Mononuclear cell (primary cell): ENCODE measurements at regions not wholly inside any gene's neighbourhood (a gene's known extent, or its start where the extent isn't known, plus 50 kb on each side); places are given as distances from the start of the nearest gene placed in this dataset.

ENCODE experiments used
- H3K27me3 ChIP-seq: 2 replicates; pipeline ENCODE4 v1.6.0; 2011; ENCODE audit warnings: low read length, control low read depth; ENCODE audit not compliant: insufficient read depth
- H3K4me1 ChIP-seq: 2 replicates; pipeline ENCODE4 v1.5.1; 2011; ENCODE audit warnings: mild to moderate bottlenecking, low read length, control low read depth; ENCODE audit not compliant: insufficient read depth
- H3K4me3 ChIP-seq: 2 replicates; pipeline ENCODE4 v1.5.1; 2011; ENCODE audit warnings: mild to moderate bottlenecking, low read length, moderate library complexity
- H3K9me3 ChIP-seq: 2 replicates; pipeline ENCODE4 v1.5.1; 2011; ENCODE audit warnings: low read depth, mild to moderate bottlenecking, control low read depth, low read length

DNA sequence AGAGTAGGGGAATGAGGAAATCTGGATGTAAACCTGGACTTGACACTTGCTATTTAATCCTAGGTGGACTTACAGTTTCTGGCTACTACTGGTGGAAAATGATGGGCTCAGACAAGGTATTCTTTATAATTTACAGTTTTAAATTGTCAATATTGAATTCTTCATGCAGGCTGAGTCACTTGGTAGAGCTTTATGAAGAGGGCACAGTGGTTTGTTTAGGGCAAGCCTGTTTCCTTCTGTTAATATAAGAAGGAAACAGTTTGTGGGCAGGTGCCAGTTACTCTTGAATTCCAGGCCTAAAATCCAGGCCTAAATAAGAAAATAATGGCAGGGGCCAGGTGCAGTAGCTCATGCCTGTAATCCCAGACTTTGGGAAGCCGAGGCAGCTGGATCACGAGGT is 355.8 kb upstream of the RGS6 start:
- Histone ChIP-seq H3K27me3 (no peaks in the 10 kb centered on the region), H3K4me3 (no peak overlapping the region), H3K4me1 (peaks cover 8% of the 10 kb centered on the region), H3K9me3 (no peaks in the 10 kb centered on the region)

DNA sequence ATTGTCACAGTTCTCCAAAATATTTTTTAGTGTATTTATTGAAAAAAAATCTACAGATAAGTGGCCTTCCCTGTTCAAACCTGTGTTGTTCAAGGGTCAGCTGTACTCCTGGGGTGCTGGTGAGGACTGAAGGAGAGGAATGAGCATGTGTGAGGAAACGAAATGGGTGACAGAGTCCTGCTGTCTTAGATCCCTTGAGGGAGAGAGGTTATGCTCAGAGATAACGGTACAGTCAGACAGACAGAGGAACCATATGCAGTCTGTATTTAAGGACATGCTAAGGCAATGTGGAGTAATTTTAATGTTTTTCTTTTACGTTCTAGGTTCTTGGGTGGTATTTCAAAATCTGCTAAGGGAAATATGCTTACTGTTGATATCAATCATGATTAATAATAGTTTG is 352.9 kb upstream of the RGS6 start:
- no peak overlapping the region for H3K4me3 ChIP-seq
- no peaks in the 10 kb centered on the region for H3K27me3 ChIP-seq
- no peaks in the 10 kb centered on the region for H3K9me3 ChIP-seq
- peaks cover 26% of the 10 kb centered on the region for H3K4me1 ChIP-seq

DNA sequence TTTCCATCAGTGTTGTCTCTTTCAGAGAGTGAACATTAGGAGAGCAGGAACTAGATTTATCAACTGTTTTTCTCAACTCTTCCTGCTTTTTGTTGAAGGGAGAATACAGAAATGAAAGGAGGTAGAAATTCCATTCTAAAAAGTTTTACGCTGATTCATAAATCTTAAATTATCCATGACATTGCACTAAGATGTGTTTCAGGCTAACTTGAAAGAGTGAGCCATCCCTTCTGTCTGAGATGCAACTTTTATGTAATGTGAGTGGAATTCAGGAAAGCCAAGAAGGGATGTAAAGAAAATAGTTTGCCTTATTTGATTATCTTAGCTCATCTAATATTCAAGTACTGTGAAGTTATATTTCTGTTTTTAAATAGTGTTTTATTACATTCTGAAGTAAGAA is 349.5 kb upstream of the RGS6 start:
- Histone ChIP-seq H3K4me1 (peaks cover 33% of the 10 kb centered on the region), H3K27me3 (no peaks in the 10 kb centered on the region), H3K4me3 (no peak overlapping the region), H3K9me3 (no peaks in the 10 kb centered on the region)

DNA sequence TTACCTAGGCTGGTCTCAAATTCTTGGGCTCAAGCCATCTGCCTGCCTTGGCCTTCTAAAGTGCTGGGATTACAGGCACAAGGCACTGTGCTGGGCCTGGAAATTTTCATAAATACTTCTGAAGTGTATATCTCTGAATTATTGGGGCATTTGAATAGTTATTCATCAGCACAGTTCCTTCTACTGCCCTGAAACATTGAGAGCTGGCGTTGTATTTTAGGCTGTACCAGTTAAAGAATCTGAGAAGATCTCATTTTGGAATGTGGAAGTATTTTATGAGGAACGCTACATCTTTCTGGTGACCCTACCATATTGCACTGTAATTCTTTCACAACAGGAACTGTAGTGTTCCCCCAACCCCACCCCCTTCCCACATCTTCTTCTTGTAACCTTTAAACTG is 349.0 kb upstream of the RGS6 start:
- Histone ChIP-seq H3K9me3 (no peaks in the 10 kb centered on the region), H3K4me1 (peaks cover 33% of the 10 kb centered on the region), H3K27me3 (no peaks in the 10 kb centered on the region), H3K4me3 (no peak overlapping the region)

DNA sequence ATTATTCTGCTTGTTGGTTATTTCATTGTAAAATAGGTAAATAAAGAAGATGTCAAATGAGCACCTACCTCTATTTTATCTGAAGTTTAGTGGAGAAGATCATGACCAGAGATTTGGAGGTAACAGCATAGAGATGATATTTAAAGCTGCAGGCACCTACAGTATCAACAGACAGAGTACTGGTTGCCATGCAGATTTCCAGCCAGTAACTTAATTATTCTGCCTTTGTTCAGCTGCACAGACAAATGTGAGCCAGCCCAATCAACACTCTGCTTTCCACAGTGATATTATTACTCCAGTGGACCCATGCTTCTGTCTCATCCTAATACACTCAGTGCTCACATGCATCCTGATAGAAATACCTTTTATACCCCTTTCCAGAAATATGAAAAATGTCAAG is 348.5 kb upstream of the RGS6 start:
- H3K4me1 ChIP-seq = peaks cover 36% of the 10 kb centered on the region
- H3K27me3 ChIP-seq = no peaks in the 10 kb centered on the region
- H3K4me3 ChIP-seq = no peak overlapping the region
- no peaks in the 10 kb centered on the region for H3K9me3 ChIP-seq

DNA sequence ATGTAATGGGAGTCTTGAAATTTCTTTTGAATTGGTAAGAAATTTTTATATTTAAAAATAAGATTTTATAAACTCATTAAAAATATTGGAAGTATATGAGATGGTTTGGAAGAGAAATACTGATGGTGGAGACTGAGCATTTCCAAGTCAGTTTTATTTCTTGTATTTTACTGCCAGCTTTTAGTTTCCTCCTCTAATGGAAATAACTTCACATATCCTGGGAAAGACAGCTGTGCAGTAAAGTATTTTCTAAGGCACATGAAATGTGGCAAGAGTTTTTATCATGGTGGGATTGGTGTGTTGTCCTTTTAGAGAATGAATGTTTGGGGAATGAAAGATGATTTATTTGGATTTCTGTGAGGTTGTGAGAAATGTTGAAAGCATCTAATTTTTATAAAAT is 346.9 kb upstream of the RGS6 start:
- Histone ChIP-seq H3K4me3 (no peak overlapping the region), H3K9me3 (no peaks in the 10 kb centered on the region), H3K27me3 (no peaks in the 10 kb centered on the region), H3K4me1 (peaks cover 41% of the 10 kb centered on the region)

DNA sequence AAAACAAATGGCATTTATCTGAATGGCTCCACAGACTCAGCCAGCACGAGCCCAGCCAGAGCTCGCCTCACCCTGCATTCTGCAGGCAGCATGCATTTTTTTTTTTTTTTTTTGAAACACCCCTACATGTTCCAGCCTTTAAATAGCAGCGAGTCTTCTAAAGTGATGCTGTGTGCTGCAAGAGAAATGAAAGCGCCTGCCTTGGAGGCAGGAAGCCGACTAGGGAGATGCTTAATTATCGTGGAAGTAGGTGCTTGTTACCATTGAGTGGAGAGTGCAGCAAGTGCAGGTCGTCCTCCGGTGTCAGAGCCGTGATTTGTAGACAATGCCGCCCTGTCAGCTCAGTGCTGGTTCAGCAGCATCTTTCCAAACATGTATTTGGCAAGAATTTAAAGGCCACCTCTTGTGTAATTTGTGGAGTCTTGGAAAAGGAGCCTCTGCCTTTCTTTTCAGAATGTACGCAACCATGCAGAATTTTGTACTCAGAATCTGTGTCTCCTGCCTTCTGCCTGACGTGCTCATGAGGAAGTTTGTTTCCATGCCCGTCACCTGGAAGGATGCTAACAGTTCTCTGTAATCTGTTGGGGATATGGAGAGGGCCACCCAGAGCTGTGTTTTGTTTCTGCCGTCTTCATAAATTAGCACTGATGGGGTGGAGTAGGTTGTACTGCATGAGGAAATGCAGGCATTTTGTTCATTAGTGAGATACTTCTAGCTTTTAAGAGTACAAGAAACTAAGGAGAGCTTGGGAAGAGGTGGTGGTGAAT is 345.9 kb upstream of the RGS6 start:
- H3K9me3 ChIP-seq = no peaks in the 10 kb centered on the region
- no peak overlapping the region for H3K4me3 ChIP-seq
- no peaks in the 10 kb centered on the region for H3K27me3 ChIP-seq
- H3K4me1 ChIP-seq = peaks cover 41% of the 10 kb centered on the region

DNA sequence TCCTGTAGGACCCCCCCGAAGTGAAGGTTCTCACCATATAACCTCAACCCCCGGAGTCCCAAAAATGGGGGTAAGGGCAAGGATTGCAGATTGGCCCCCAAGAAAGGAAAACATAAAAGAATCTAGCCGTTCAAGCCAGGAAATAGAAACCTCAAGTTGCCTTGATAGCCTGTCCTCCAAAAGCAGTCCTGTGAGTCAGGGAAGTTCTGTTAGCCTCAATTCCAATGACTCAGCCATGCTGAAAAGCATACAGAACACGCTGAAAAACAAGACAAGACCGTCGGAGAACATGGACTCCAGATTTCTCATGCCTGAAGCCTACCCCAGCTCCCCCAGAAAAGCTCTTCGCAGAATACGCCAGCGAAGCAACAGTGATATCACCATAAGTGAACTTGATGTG is 344.2 kb upstream of the RGS6 start:
- H3K27me3 ChIP-seq = no peaks in the 10 kb centered on the region
- H3K9me3 ChIP-seq = no peaks in the 10 kb centered on the region
- H3K4me3 ChIP-seq = no peak overlapping the region
- peaks cover 39% of the 10 kb centered on the region for H3K4me1 ChIP-seq

DNA sequence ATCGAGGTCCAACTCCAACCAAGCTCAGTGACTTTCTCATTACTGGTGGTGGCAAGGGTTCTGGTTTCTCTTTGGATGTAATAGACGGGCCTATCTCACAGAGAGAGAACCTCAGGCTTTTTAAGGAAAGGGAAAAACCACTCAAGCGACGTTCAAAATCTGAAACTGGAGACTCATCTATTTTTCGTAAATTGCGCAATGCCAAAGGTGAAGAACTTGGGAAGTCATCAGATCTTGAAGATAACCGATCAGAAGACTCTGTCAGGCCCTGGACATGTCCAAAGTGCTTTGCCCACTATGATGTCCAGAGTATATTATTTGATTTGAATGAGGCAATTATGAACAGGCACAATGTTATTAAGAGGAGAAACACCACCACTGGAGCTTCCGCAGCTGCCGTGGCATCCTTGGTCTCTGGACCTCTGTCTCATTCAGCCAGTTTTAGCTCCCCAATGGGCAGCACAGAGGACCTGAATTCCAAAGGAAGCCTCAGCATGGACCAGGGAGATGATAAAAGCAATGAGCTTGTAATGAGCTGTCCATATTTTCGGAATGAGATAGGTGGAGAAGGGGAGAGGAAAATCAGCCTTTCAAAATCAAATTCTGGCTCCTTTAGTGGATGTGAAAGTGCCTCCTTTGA is 343.5 kb upstream of the RGS6 start:
- Histone ChIP-seq H3K9me3 (no peaks in the 10 kb centered on the region), H3K4me1 (peaks cover 34% of the 10 kb centered on the region), H3K27me3 (no peaks in the 10 kb centered on the region), H3K4me3 (no peak overlapping the region)

DNA sequence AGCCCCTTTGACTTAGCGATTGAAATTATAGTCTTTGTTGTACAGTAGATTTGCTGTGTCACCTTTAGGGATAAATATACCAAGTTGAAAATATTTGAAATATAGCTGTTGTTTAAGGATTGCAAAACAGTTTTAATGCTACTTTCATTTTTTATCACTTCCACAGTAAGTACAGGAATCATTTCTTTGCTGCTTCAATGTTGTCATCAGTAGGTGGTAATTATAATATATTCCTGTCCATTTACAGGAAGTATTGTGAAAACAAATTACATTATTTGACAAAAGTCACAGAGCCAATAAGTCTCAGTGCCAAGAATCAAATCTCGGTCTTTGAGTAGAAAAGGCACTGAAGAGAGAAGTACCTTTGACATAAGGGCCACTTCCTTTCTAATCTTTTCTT is 342.6 kb upstream of the RGS6 start:
- Histone ChIP-seq H3K9me3 (no peaks in the 10 kb centered on the region), H3K27me3 (no peaks in the 10 kb centered on the region), H3K4me1 (peaks cover 26% of the 10 kb centered on the region), H3K4me3 (no peak overlapping the region)

DNA sequence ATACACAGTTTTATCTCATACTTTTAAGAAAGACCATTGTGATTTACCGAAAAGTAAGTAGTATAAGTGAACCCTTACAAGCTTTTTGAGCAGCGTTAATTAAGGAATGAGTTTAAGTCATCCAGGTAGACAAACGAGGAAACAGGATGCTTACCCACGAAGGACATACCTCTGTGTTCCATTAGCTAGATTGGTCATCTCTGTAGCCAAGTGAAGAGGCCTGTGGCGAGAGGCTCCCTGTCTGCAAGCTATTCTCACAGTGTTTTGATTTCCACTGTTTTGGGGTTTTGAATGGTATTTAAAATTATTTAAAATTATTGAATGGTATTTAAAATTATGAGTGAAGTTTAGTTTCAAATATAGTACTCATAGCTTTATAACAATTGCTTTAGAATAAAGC is 342.1 kb upstream of the RGS6 start:
- Histone ChIP-seq H3K27me3 (no peaks in the 10 kb centered on the region), H3K4me3 (no peak overlapping the region), H3K9me3 (no peaks in the 10 kb centered on the region), H3K4me1 (peaks cover 26% of the 10 kb centered on the region)

DNA sequence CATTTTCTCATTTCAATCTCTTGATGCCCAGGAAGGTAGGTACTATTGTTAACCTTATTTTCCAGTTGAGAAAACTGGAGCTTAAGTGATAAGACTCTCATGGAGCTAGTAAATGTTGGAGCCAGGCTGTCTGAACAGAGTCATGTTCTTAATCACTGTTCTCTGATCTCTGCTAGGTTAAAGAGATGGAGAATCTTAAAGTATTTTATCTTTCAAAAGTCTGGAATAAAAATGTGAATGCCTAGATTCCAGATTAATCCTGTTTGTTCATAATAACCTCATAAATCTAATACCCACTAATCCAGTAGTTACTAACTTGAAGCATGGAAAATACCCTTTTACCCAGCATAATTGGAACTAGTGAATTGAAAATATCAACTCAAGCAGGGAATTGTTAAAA is 341.0 kb upstream of the RGS6 start:
- Histone ChIP-seq H3K4me3 (no peak overlapping the region), H3K4me1 (peaks cover 21% of the 10 kb centered on the region), H3K27me3 (no peaks in the 10 kb centered on the region), H3K9me3 (no peaks in the 10 kb centered on the region)

DNA sequence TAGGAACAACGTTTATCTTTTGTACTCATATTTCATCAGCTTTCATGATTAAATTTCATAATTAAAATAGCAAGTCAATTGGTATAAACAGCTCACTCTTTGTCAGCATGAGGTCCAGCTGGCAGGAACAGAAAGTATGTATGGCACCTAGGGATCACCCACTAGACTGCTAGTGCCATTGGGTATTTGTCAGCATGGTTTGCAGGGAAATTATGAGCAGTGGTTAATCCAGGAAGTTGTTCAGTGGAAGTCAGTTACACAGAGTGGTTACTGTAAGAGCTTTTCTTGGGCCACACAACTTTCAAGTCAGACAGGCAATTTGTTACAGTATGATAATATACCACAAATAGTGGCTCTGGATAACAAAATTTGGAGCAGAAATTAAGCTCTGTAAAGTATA is 340.3 kb upstream of the RGS6 start:
- peaks cover 17% of the 10 kb centered on the region for H3K4me1 ChIP-seq
- no peaks in the 10 kb centered on the region for H3K9me3 ChIP-seq
- no peak overlapping the region for H3K4me3 ChIP-seq
- no peaks in the 10 kb centered on the region for H3K27me3 ChIP-seq

DNA sequence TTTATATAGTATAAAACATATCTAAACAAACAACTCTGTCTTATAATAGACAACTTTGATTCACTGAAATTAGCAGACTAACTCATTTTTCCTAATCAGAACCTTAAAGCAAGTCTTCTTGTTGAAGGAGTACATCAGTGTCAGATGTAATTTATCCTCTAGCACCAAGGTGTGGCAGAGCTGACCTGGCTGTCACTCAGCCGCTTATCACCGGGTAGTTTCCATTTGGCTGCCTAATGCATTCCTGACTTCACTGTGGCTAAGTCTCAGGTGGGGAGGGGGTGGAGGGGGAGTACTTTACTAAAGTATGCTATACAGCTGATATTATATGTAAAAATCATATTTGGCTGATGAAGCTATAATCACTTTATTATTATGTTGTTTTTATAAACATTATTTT is 339.9 kb upstream of the RGS6 start:
- H3K4me1 ChIP-seq = peaks cover 18% of the 10 kb centered on the region
- H3K27me3 ChIP-seq = no peaks in the 10 kb centered on the region
- H3K4me3 ChIP-seq = no peak overlapping the region
- H3K9me3 ChIP-seq = no peaks in the 10 kb centered on the region

DNA sequence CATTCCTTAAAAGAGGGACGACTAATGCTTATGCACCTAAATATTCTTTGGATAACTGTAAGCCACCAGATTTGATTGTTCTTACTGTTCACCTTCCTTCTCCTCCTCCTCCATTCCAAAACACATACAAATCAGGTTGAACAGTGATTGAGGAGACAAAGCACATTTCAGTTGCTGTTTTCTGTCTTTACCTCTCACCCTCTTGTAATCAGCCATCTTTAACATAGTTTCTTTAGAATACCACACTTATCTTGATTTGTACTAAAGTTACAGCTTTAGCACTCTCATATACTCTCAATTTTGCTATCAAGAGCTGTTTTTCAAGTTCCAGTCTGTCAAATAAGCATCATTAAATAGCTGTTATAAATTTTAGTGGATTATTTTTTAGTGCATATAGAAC is 338.3 kb upstream of the RGS6 start:
- Histone ChIP-seq H3K9me3 (no peaks in the 10 kb centered on the region), H3K27me3 (no peaks in the 10 kb centered on the region), H3K4me1 (peaks cover 25% of the 10 kb centered on the region)

DNA sequence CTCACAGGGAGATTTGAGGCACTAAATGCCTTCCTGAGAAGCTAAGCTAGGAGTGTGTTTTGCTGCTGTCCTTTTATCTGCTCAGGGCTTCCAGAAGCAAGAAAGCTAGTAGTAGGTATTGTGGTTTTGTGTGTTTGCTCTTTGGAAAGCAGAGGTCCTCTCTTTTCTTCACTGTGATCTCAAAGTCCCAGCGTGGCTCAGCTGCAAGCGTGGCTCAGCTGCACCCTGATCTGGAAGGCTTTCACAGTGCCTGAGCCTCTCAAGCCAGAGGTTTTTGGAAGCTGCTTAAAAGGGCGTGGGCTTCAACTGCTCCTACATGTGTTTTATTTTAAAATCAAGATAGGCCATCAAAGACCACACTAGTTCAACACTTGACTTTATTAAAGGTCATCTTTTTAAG is 337.4 kb upstream of the RGS6 start:
- H3K4me3 ChIP-seq = no peak overlapping the region
- H3K27me3 ChIP-seq = no peaks in the 10 kb centered on the region
- H3K9me3 ChIP-seq = no peaks in the 10 kb centered on the region
- peaks cover 23% of the 10 kb centered on the region for H3K4me1 ChIP-seq

More for the DNA sequence above, 338.3 kb upstream of the RGS6 start:
- H3K4me3 ChIP-seq = no peak overlapping the region
